MM.1S (cell line): ENCODE measurements at regions not wholly inside any gene's neighbourhood (a gene's known extent, or its start where the extent isn't known, plus 50 kb on each side); places are given as distances from the start of the nearest gene placed in this dataset.

ENCODE experiments used
- DNase-seq: peaks from one replicate; pipeline ENCODE4 v3.0.0-alpha.2; 2015
- H2AFZ ChIP-seq: fragments of 300-600 bp; sonication (generic); 2 replicates; pipeline ENCODE4 v1.6.0; 2016; ENCODE audit warnings: antibody characterized with exemption, low read length
- H3F3A ChIP-seq: fragments of 300-600 bp; sonication (generic); 2 replicates; pipeline ENCODE4 v1.6.1; 2016; ENCODE audit warnings: mild to moderate bottlenecking, antibody characterized with exemption, low read length, moderate library complexity, mixed read lengths; ENCODE audit not compliant: insufficient read depth
- H3K27ac ChIP-seq: fragments of 300-600 bp; sonication (generic); 2 replicates; pipeline ENCODE4 v1.5.1; 2016; ENCODE audit warnings: mild to moderate bottlenecking, low read length
- H3K27me3 ChIP-seq: fragments of 300-600 bp; sonication (generic); replicated peaks from 2 replicates; pipeline ENCODE4 v1.6.0; 2016; ENCODE audit warnings: low read length; ENCODE audit not compliant: insufficient read depth
- H3K36me3 ChIP-seq: fragments of 300-600 bp; sonication (generic); replicated peaks from 2 replicates; pipeline ENCODE4 v1.6.1; 2016; ENCODE audit warnings: mild to moderate bottlenecking, low read length, mixed read lengths; ENCODE audit not compliant: insufficient read depth
- H3K4me1 ChIP-seq: fragments of 300-600 bp; sonication (generic); 2 replicates; pipeline ENCODE4 v1.6.1; 2016; ENCODE audit warnings: low read length, mixed read lengths
- H3K4me2 ChIP-seq: fragments of 300-600 bp; sonication (generic); 2 replicates; pipeline ENCODE4 v1.6.0; 2016; ENCODE audit warnings: low read depth, low read length
- H3K4me3 ChIP-seq: fragments of 300-600 bp; sonication (generic); 2 replicates; pipeline ENCODE4 v1.5.1; 2016; ENCODE audit warnings: low read length, mixed read lengths
- H3K79me2 ChIP-seq: fragments of 300-600 bp; sonication (generic); 2 replicates; pipeline ENCODE4 v1.6.1; 2016; ENCODE audit warnings: mixed run types, low read length, mixed read lengths
- H3K9ac ChIP-seq: fragments of 300-600 bp; sonication (generic); 2 replicates; pipeline ENCODE4 v1.6.1; 2016; ENCODE audit warnings: low read length, mixed read lengths
- H3K9me2 ChIP-seq: fragments of 300-600 bp; sonication (generic); replicated peaks from 2 replicates; pipeline ENCODE4 v1.6.1; 2016; ENCODE audit warnings: mild to moderate bottlenecking, low read length, mixed read lengths; ENCODE audit not compliant: insufficient read depth
- H3K9me3 ChIP-seq: fragments of 300-600 bp; sonication (generic); replicated peaks from 2 replicates; pipeline ENCODE4 v1.6.1; 2016; ENCODE audit warnings: mild to moderate bottlenecking, low read length, mixed read lengths; ENCODE audit not compliant: insufficient read depth
- H4K20me1 ChIP-seq: fragments of 300-600 bp; sonication (generic); 2 replicates; pipeline ENCODE4 v1.6.1; 2016; ENCODE audit warnings: mild to moderate bottlenecking, low read length, moderate library complexity, mixed read lengths; ENCODE audit not compliant: insufficient read depth
- CTCF ChIP-seq: fragments of 300-600 bp; sonication (generic); IDR thresholded peaks from 2 replicates; pipeline ENCODE4 v1.5.1; 2016; ENCODE audit warnings: antibody characterized with exemption, low read length, mixed read lengths
- EZH2 ChIP-seq: fragments of 300-600 bp; sonication (generic); optimal IDR thresholded peaks from 2 replicates; pipeline ENCODE3; 2017; ENCODE audit warnings: low read depth, mild to moderate bottlenecking, antibody characterized with exemption, low read length, mixed read lengths
- EZH2phosphoT487 ChIP-seq: fragments of 300-600 bp; sonication (generic); IDR thresholded peaks from 2 replicates; pipeline ENCODE4 v1.6.1; 2018; ENCODE audit warnings: antibody characterized with exemption, low read length

- Histone ChIP-seq H4K20me1 (no peaks in the 10 kb centered on the region), H2AFZ (no peak overlapping the region), H3K9ac (no peak overlapping the region), H3K9me3 (no peaks in the 10 kb centered on the region), H3K27me3 (no peaks in the 10 kb centered on the region), H3K9me2 (no peaks in the 10 kb centered on the region), H3K36me3 (no peaks in the 10 kb centered on the region), H3K79me2 (no peaks in the 10 kb centered on the region), H3K27ac (no peak overlapping the region), H3F3A (no peaks in the 10 kb centered on the region), H3K4me1 (no peaks in the 10 kb centered on the region), H3K4me2 (no peak overlapping the region), H3K4me3 (no peak overlapping the region)
- no peak for DNase-seq
- no peak for TF ChIP-seq EZH2
- no peak for TF ChIP-seq EZH2phosphoT487
- no peak for TF ChIP-seq CTCF
These were observed 272.7 kb upstream of the RGMA start for GRCh38 chr15:93361703-93362102.

- H2AFZ ChIP-seq = no peak overlapping the region
These were observed 272.0 kb upstream of the RGMA start for GRCh38 chr15:93360976-93361375.

GRCh38 chr15:93360318-93360717 is 271.3 kb upstream of the RGMA start:
- H4K20me1 ChIP-seq = no peaks in the 10 kb centered on the region
- no peak overlapping the region for H3K9ac ChIP-seq
- no peaks in the 10 kb centered on the region for H3K9me2 ChIP-seq
- H2AFZ ChIP-seq = no peak overlapping the region
- H3K36me3 ChIP-seq = no peaks in the 10 kb centered on the region
- H3K27me3 ChIP-seq = no peaks in the 10 kb centered on the region
- H3K4me2 ChIP-seq = no peak overlapping the region
- H3F3A ChIP-seq = no peaks in the 10 kb centered on the region
- H3K4me1 ChIP-seq = no peaks in the 10 kb centered on the region
- H3K4me3 ChIP-seq = no peak overlapping the region
- no peak for TF ChIP-seq EZH2
- TF ChIP-seq EZH2phosphoT487 = no peak
- no peak for TF ChIP-seq CTCF
- no peaks in the 10 kb centered on the region for H3K79me2 ChIP-seq
- H3K9me3 ChIP-seq = no peaks in the 10 kb centered on the region
- no peak overlapping the region for H3K27ac ChIP-seq
- no peak for DNase-seq

More at GRCh38 chr15:93360976-93361375, 272.0 kb upstream of the RGMA start:
- TF ChIP-seq CTCF (no peak), EZH2phosphoT487 (no peak), EZH2 (no peak)
- DNase-seq = no peak
- Histone ChIP-seq H3K79me2 (no peaks in the 10 kb centered on the region), H3K27me3 (no peaks in the 10 kb centered on the region), H4K20me1 (no peaks in the 10 kb centered on the region), H3K9ac (no peak overlapping the region), H3K27ac (no peak overlapping the region), H3K4me2 (no peak overlapping the region), H3K4me3 (no peak overlapping the region), H3K9me3 (no peaks in the 10 kb centered on the region), H3K36me3 (no peaks in the 10 kb centered on the region), H3F3A (no peaks in the 10 kb centered on the region), H3K4me1 (no peaks in the 10 kb centered on the region), H3K9me2 (no peaks in the 10 kb centered on the region)
